DMS79 (cell line): ENCODE measurements at regions not wholly inside any gene's neighbourhood (a gene's known extent, or its start where the extent isn't known, plus 50 kb on each side); places are given as distances from the start of the nearest gene placed in this dataset.

ENCODE experiments used
- DNase-seq: peaks from one replicate; lab custom pipeline; 2025; lab: John Stamatoyannopoulos, UW

- no peak for DNase-seq
Measured at GRCh38 chr3:187931101-187931500, 185.8 kb upstream of the BCL6 start.

GRCh38 chr3:187931770-187932278, 186.6 kb upstream of the BCL6 start:
- DNase-seq: no peak

GRCh38 chr3:187932530-187932929, 187.3 kb upstream of the BCL6 start:
- no peak for DNase-seq

- DNase-seq: no peak
Measured at GRCh38 chr3:187935623-187936156, 190.4 kb upstream of the BCL6 start.

GRCh38 chr3:187936676-187937075, 191.4 kb upstream of the BCL6 start:
- no peak for DNase-seq

DNA sequence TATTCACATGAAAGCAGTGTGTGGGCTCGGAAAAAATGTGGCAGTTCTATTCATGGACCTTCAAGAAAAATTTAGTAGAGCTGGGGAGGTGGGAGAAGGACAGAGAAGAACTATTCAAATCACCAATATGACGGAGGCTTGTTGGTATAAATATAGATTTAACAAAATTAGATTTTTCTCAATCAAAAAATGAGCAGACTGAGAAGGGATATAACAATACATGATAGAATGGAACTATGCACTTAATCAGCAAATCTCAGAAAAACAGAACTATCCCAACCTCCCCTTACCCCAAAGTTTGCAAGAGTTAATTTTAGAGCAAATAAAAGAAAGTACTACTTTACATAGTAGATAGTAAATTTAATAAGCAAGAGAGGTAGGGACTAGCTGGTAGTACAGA, 194.6 kb upstream of the BCL6 start:
- no peak for DNase-seq

- DNase-seq: no peak
Measured at GRCh38 chr3:187941135-187941847, 196.0 kb upstream of the BCL6 start.

DNA sequence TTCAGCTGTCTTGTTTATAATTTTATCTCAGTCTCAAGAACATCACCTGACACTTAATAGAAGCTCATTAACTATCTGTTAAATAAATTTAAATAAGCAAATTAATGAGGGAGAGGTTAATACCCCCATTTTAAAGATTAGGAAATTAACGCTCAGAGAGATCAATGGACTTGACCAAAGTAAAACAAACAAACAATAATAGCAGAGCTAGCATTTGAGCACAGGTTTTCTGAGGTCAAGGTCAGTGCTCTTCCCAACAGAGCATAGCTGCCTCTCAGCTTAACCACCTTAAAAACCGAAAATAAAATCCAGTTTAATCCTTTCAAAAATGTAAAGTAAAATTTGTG, 196.6 kb upstream of the BCL6 start:
- DNase-seq: no peak

- no peak for DNase-seq
Measured at GRCh38 chr3:187942658-187943241, 197.5 kb upstream of the BCL6 start.

DNA sequence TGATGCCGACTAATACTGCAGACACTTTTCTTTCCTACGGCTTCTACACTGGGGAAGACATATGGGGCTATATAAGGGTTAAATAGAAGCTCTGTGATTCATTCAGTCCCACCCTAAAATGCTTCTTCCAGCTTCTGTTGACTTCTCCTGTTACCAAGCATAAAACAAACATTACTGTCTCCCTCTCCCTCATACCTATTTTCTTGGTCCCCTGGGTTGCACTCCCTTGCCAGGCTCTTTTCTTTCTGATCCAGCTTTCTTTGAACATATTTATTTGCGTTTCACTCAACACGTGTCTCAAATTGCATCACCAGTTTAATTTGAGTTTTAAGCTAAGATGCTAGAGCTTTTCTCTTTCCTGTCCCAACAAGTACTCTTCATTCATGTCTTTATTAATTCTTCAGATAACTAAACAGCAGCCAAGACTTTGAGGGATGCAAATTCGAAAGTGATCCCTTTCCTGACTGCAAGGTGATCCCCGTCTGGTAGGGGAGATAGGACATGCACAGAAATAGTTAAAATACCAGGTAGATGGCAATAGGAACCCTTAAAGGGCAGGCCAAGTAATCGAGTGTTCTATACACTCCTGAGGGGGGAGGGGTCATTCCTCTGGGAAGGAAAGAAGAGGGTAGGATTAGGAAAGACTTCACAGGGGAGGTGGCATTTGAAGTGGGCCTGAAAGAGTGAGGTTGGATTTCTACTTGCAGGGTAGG, 198.6 kb upstream of the BCL6 start:
- no peak for DNase-seq

GRCh38 chr3:187944390-187945179, 199.3 kb upstream of the BCL6 start:
- no peak for DNase-seq

GRCh38 chr3:187945374-187945773, 200.1 kb upstream of the BCL6 start:
- DNase-seq: no peak

DNA sequence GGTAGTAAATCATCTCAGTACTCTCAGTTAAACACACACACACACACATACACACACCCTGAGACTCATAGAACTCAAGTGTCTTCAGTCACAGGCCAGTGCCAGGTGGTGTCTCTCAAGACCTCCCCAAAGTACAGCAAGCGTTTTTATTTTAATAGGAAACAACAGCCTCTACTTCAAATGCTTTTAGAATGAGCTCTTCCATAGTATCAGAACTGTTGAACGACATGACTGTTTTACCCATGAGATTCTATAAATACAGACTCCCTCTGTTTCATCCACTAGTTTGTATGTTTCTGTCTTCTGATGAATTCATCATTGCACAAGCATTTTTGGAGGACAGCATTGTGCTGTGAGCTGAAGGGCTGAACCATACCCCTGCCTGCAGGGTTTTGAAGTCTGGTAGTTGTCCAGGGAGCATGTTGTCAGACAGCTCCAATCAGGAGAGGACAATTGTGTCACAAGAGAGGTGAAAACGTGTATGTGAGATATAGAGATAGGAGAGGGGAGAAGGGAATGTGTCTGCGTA, 201.0 kb upstream of the BCL6 start:
- peak; percentile 64 for DNase-seq

GRCh38 chr3:187946981-187947380, 201.7 kb upstream of the BCL6 start:
- DNase-seq: no peak

DNA sequence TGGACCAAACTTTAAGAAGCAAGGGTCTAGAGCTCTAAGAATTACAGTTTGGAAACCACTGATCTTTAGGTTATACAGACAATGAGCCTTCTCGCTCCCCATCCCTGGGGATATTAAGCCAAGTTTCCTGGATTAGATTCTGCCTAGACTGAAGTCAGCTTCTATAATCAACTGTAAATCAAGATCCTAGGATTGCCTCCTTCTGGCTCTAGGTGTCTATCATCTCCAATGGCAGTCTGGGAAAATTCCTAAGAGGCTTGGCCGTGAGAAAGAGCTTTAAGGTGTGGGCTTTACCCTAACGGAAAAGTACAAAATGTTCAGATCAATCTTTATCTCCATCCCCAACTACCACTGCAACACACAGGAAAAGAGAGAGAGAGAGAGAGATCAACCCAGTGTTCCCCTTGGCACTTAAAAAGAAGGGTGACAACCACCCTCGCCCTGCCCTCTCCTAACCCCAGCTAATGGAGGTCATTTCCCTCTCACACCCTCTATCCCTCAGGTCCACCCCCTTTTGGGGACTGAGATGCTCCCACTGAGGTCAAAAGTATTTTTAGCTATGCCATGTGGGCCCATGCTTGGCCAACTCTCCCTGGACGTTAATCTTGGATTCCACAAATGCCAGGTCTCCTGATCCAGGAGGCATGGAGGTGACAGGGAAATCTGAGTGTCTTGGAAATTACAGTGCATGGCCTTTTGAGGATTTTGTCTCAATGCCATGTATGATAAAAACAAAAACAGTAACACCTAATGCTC, 202.8 kb upstream of the BCL6 start:
- no peak for DNase-seq

DNA sequence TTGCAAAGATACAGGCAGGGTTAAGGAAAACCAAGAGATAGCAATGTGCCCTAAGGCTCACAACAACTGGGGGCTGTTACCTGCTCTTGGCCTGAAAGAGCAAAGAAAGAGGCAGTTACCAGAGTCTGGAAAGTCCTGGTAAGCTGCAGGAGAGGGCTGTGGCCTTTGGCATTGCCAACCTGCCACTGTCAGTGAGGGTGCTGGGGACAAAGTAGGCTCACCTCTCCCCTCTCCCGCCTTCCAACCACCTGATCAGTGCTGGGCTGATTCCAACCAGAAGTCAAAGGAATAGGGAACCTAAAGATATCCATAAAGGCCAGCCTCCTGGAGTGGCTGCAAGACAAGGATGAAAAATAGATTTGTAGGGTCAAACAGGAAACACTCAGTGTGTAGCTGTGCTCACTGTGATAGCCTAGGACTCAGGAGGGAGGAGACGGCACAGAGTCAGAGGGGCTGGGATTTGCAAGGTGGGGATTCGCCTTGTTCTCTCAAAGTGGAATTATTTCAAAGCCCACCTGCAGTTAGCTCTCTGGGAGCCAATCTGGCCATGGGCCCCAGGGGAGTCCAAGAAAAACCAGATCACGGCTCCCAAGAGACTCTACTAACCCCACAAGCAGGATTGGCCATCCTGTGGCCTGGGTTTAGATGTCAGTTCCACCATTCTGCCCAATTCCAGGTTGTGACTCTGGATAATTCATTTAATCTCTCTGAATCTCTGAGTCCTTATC, 204.0 kb upstream of the BCL6 start:
- DNase-seq: no peak

DNA sequence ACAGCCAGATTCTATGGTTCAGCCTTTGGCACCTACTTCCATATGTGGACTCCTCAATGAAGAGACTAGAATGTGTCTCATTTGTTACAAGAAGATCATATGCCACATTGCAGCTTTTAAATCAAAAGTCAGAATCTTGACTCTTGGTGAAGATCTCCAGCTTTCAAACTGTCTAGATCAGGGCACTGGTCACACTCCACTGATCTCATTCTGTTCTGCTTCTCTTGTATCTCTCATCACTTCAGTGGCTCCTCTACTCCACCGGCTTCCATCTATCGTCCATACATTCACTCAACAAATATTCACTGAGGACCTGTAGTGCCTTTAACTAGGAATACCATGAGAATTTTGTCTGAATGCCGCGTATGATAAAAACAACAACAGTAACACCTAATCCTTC, 203.3 kb upstream of the LPP start:
- DNase-seq: no peak

- no peak for DNase-seq
Measured at GRCh38 chr3:187951452-187952190, 202.3 kb upstream of the LPP start.

DNA sequence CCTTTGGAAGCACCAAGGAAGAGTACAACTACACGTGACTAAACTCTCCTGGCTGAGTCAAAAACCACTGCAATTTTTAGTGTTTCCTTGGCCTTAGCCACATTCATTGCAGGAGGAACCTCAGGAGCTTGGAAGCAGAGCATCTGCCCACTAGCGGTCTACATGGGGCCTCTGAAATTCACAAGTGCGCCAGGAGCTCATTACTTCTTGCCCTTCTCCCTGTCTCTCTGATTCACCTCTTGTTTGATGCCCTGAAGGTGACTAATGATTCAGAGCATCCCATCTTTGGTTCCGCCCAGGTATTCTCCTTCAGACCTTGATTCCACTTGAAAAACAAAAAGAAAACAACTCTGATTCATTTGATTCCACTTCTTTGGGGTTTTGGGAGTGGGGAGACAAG, 201.1 kb upstream of the LPP start:
- no peak for DNase-seq

- no peak for DNase-seq
Measured at GRCh38 chr3:187954516-187954872, 199.5 kb upstream of the LPP start.
